Peyer's patch (tissue), 4 donors: ENCODE measurements at regions not wholly inside any gene's neighbourhood (a gene's known extent, or its start where the extent isn't known, plus 50 kb on each side); places are given as distances from the start of the nearest gene placed in this dataset.

Source experiments
- POLR2A ChIP-seq, 2 donors: fragments of 450-650 bp; IDR thresholded peaks; one replicate each; pipeline ENCODE4 v1.5.1; 2017; ENCODE audit warnings: antibody characterized with exemption in 2 of 2, mild to moderate bottlenecking in 2 of 2, moderate library complexity in 2 of 2
- TF ChIP-seq, protein P1 (sequence below), 6 experiments: fragments of 450-650 bp in 4 of 6; fragments of 200-600 bp in 2 of 6; sonication (generic) in 1 of 6; IDR thresholded peaks; one replicate each; pipeline ENCODE4 v1.5.1; 2017 to 2019; ENCODE audit warnings: antibody characterized with exemption in 6 of 6, mild to moderate bottlenecking in 3 of 6, moderate library complexity in 1 of 6

GRCh38 chr16:86707171-86707570 is 128.8 kb downstream of the FOXL1 start:
- no peak for TF ChIP-seq POLR2A (IDR thresholded peaks at IDR 0.05)
- TF ChIP-seq, protein P1, sequence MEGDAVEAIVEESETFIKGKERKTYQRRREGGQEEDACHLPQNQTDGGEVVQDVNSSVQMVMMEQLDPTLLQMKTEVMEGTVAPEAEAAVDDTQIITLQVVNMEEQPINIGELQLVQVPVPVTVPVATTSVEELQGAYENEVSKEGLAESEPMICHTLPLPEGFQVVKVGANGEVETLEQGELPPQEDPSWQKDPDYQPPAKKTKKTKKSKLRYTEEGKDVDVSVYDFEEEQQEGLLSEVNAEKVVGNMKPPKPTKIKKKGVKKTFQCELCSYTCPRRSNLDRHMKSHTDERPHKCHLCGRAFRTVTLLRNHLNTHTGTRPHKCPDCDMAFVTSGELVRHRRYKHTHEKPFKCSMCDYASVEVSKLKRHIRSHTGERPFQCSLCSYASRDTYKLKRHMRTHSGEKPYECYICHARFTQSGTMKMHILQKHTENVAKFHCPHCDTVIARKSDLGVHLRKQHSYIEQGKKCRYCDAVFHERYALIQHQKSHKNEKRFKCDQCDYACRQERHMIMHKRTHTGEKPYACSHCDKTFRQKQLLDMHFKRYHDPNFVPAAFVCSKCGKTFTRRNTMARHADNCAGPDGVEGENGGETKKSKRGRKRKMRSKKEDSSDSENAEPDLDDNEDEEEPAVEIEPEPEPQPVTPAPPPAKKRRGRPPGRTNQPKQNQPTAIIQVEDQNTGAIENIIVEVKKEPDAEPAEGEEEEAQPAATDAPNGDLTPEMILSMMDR (IDR thresholded peaks at IDR 0.05), result no peak
